ENCODE measurements at regions not wholly inside any gene's neighbourhood (a gene's known extent, or its start where the extent isn't known, plus 50 kb on each side); places are given as distances from the start of the nearest gene placed in this dataset.

DNA sequence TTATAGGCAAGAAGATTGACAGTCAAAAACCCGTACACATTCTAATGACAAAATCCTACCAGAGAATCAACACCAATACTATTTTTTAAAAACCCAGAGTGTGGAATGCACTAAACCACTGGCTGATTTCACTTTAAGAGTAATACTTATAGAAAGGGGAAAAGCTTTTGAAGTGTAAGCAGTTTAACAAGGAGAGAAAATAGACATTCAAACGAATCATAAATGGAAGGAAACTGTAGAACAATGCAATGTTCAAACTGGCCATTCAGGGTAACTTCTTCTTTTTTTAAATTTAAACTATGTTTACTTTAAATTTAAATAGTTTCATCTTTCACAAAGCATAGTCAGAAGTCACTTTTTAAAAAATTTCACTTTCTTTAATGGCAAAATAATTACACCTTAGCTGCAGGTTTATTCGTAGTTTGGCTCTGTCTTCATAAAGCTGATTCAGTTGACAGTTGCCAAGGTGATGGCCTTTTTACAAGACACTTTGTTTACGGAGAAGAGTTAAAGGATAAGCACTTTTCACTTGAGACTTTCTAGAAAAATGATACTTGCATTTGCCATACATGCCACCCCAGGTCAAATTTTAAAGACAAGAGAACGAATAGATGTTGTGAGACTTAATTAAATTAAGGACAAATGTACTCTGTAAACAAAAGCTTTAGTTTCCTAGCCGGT, 82.4 kb upstream of the KLF3 start:
- TF ChIP-seq, protein P1, sequence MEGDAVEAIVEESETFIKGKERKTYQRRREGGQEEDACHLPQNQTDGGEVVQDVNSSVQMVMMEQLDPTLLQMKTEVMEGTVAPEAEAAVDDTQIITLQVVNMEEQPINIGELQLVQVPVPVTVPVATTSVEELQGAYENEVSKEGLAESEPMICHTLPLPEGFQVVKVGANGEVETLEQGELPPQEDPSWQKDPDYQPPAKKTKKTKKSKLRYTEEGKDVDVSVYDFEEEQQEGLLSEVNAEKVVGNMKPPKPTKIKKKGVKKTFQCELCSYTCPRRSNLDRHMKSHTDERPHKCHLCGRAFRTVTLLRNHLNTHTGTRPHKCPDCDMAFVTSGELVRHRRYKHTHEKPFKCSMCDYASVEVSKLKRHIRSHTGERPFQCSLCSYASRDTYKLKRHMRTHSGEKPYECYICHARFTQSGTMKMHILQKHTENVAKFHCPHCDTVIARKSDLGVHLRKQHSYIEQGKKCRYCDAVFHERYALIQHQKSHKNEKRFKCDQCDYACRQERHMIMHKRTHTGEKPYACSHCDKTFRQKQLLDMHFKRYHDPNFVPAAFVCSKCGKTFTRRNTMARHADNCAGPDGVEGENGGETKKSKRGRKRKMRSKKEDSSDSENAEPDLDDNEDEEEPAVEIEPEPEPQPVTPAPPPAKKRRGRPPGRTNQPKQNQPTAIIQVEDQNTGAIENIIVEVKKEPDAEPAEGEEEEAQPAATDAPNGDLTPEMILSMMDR (conservative IDR thresholded peaks at IDR 0.05; ENCODE audit: low read depth, low read length) = no peak
- TF ChIP-seq RCOR1 (IDR thresholded peaks at IDR 0.05; ENCODE audit: insufficient replicate concordance, low read length) (no peak), MAFK (IDR thresholded peaks at IDR 0.05; ENCODE audit: low read depth, low read length) (no peak), MXI1 (IDR thresholded peaks at IDR 0.05; ENCODE audit: borderline replicate concordance, low read depth, low read length) (no peak), CEBPB (IDR thresholded peaks at IDR 0.05; ENCODE audit: low read depth, low read length) (no peak), POLR2A (IDR thresholded peaks at IDR 0.05; ENCODE audit: low read depth, low read length) (no peak), SMC3 (IDR thresholded peaks at IDR 0.05; ENCODE audit: low read depth, low read length) (no peak), MAZ (IDR thresholded peaks at IDR 0.05; ENCODE audit: borderline replicate concordance, low read depth, low read length) (no peak), CHD1 (IDR thresholded peaks at IDR 0.05; ENCODE audit: low read depth, low read length) (no peak), RFX5 (IDR thresholded peaks at IDR 0.05; ENCODE audit: low read depth, low read length) (no peak), RAD21 (IDR thresholded peaks at IDR 0.05; ENCODE audit: low read length) (no peak), FOS (IDR thresholded peaks at IDR 0.05; ENCODE audit: low read depth, low read length) (no peak), NFE2L2 (IDR thresholded peaks at IDR 0.05; ENCODE audit: low read depth, low read length) (no peak)
- TF ChIP-seq, protein P2, sequence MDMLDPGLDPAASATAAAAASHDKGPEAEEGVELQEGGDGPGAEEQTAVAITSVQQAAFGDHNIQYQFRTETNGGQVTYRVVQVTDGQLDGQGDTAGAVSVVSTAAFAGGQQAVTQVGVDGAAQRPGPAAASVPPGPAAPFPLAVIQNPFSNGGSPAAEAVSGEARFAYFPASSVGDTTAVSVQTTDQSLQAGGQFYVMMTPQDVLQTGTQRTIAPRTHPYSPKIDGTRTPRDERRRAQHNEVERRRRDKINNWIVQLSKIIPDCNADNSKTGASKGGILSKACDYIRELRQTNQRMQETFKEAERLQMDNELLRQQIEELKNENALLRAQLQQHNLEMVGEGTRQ (IDR thresholded peaks at IDR 0.05; ENCODE audit: low read depth, low read length) = no peak

Data from IMR-90 (cell line).